Hypothalamus (tissue), 51 donors: ENCODE measurements at regions not wholly inside any gene's neighbourhood (a gene's known extent, or its start where the extent isn't known, plus 50 kb on each side); places are given as distances from the start of the nearest gene placed in this dataset.
"Not testable (repeated sequence)": the region's sequence is repeated elsewhere in the genome, so short reads cannot be mapped to it uniquely, and the experiment has no call there.

Experiments
- DNase-seq, 51 donors: peaks; one replicate each; lab custom pipeline; 2025; lab: John Stamatoyannopoulos, UW

DNA sequence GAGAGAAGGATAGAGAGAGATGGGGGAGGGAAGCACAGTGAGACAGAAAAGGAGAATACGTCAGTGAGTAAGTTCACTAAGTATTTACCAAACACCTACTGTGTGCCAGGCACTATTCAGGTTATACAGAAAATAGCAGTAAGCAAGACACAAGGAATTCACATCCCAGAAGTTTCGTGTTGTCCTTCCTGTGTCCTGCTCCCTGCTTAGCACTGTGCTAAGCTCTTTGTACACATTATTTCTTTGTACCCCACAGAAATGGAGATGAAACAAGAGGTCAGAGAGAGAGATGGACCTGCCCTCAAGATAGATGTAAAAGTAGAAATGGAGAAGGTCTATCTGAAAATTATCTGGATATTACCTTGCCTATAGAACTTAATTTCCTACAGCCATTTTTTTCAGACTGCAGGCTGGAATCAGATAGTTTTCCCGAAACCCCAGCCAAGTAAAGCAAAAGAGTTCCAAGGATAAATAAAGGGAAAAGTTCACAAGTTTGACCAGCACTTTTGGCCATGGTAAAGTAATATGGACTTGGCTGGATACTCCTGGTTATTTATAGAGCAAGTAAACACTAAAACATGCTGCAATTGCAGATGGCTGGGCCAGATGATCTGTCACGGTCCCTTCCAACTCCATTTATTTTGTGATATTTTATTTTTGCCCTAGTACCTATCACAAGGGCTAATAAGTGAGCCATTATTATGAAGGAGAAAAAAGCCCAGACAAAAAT is 353.7 kb upstream of the SLC7A11 start:
- DNase-seq = no peak

DNA sequence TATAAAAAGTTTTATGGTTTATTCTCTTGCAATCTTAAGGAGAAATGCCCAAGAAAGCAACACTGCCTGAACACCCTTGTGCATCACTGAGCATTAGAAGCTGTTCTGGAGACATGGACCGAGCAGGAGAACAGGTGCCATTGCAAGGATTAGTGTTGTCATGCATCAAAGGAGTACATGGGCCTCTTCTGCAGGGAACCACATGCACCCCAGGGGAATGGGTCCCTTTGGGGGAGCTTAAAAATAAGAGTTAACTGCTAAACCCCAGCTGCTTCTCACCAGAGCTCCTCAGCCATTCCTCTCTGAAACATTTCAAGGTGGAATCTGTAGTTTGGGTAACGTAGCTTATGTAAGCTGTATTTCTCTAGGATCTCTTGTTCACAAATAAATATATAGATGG is 353.0 kb upstream of the SLC7A11 start:
- no peak for DNase-seq

GRCh38 chr4:138592796-138593195 is 350.6 kb upstream of the SLC7A11 start:
- no peak for DNase-seq

GRCh38 chr4:138591808-138592207 is 349.7 kb upstream of the SLC7A11 start:
- DNase-seq = no peak

- DNase-seq = no peak
These were observed 346.4 kb upstream of the SLC7A11 start for GRCh38 chr4:138588501-138588900.

DNA sequence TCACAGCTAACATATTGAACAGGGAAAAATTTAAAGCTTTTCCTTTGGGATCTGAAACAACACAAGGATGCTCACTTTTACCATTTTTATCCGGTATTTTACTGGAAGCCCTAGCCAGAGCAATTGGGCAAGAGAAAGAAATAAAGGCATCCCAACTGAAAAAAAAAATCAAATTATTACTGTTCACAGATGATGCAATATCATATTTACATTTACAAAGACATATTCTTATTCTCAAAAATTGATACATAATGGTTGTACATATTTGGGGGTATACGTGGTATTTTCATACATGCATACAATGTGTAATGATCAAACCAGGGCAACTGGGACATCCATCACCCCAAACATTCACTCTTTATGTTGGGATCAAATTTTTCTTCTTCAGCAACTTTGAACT is 337.0 kb upstream of the SLC7A11 start:
- no peak for DNase-seq

GRCh38 chr4:138577826-138578225 is 335.7 kb upstream of the SLC7A11 start:
- not testable (repeated sequence) for DNase-seq

DNA sequence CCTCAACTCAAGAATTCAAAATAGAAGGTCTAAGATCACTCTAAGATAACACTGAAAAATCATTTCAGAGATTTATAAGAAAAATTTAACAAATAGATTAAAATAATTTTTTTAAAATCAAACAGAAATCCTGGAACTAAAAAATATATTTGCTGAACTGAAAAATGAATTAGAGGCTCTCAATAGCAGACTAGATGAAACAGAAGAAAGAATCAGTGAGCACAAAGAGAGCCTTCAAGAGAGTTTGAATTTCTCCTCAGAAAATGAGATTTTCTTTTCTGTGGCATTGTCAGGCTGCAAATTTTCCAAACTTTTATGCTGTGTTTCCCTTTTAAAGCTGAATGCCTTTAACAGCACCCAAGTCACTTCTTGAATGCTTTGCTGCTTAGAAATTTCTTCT is 335.0 kb upstream of the SLC7A11 start:
- no peak for DNase-seq

GRCh38 chr4:138576684-138577083 is 334.5 kb upstream of the SLC7A11 start:
- no peak for DNase-seq

DNA sequence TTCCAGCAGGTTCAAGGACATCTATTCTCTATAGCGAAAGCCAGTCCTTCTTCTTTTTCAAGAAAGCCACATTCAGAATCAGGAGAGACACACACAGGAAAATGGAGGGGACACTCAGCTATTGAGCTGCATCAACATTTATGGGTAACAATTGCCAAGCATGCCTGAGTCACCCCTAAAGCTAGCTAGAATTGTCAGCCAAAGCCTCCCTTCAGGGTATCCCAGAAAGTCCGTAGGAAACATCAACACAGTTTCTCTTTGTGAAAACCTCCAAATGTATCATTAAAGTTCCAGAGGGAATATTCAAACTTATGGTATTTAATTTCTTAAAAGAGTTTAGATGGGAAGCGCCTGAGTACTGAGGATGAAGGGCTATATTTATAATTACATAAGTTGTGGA is 331.1 kb upstream of the SLC7A11 start:
- DNase-seq = no peak

DNA sequence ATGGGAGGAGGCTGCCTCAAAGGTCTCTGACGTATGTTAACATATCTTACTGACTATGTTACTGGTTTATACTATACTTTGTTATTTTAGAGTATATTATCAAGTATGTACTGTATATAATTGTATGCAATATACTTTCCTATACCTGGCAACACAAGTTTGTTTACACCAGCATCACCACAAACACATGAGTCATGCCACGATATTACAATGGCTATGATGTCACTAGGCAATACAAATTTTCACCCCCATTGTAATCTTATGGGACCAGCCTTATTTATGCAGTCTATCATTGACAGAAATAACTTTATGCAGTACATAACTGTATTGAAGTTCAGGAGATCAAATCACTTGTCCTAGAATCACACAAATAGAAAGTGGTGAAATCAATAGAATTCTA is 329.9 kb upstream of the SLC7A11 start:
- no peak for DNase-seq

GRCh38 chr4:138567696-138568095 is 325.5 kb upstream of the SLC7A11 start:
- DNase-seq = no peak

GRCh38 chr4:138565576-138565975 is 323.4 kb upstream of the SLC7A11 start:
- DNase-seq = no peak

DNA sequence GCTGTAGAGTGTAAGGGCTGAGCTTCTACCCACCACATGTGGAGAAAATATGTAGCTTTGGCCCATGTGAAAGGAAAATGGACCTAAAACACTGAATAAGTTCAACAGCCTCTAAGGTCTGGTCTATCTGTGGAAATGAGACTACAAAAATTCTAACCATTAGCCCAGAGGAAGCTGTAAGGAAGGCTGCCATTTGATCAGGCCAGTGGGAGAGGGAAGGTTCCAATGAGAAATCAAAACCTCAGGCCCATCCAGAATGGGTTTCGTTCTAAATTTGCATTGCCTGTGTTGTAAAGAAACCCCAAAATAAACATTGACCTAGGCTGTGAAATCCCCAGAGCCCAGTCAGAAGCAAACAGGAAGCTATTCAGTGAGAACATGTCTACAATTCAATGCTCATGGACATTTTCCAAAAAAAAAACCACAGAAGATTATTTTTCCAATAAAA is 320.4 kb upstream of the SLC7A11 start:
- no peak for DNase-seq

DNA sequence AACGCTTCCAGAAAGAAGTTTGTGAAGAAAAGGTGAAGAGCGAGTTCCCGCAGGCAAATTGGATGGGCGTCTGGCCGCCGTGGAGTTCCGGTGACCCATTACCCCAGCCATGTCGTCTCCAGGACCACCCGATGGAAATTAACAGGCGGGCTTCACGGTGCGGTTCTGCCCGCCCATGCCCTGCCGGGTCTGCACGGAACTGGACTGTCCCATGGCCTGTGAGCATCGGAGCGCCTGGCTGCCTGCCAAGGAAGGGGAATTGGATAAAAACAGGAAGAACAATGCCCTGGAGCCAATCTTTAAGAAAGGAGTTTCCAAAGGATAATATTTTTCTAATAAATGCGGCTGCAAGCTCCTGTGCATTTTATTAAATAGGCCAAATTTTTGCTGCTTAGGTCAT is 319.8 kb upstream of the SLC7A11 start:
- peak in 1 of 51 donors; percentile 1 for DNase-seq

- no peak for DNase-seq
These were observed 319.2 kb upstream of the SLC7A11 start for GRCh38 chr4:138561276-138561880.

- DNase-seq = no peak
These were observed 318.3 kb upstream of the SLC7A11 start for GRCh38 chr4:138560448-138560847.

GRCh38 chr4:138558886-138559285 is 316.7 kb upstream of the SLC7A11 start:
- no peak for DNase-seq

GRCh38 chr4:138555584-138555983 is 313.4 kb upstream of the SLC7A11 start:
- no peak for DNase-seq

DNA sequence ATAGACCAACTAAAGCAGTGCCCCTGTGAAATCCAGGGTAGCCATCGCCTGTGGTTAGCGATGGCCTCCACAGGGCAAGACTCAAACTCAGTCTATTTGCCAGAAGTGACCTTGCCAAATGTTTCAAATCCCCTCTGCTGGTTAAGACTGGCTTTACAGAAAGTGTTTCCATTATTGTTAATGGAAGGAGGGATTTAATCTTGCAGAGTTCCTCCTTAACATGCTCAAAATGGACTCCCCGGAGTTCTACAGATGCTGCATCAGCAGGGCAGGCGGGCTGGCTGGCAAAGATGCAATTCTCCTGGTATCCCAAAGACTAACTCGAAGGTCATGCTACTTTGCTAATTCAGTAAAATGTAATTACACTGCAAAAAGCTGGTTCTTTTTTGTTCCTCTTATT is 313.0 kb upstream of the SLC7A11 start:
- no peak for DNase-seq

DNA sequence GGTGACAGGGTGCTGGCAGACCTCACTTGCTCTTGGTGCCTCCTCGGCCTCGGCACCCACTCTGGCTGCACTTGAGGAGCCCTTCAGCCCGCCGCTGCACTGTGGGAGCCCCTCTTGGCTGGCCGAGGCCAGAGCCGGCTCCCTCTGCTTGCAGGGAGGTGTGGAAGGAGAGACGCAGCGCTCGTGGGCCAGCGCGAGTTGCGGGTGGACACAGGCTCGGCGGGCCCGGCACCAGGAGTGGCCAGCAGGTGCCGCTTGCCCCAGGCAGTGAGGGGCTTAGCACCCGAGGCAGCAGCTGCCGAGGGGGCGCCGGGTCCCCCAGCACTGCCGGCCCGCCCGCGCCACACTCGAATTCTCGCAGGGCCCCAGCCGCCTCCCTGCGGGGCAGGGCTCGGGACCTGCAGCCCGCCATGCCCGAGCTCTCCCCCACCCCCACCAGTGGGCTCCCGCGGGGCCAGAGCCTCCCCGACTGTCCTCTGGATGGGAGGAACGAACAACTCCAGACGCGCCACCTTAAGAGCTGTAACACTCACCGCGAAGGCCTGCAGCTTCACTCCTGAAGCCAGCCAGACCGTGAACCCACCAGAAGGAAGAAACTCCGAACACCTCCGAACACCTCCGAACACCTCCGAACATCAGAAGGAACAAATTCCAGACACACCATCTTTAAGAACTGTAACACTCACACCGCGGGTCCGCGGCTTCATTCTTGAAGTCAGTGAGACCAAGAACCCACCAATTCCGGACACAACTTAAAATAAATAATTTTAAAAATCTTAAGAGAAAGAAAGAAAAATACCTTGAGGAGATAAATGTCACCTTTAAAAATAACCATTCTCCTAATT is 311.1 kb upstream of the SLC7A11 start:
- DNase-seq = no peak
